ENCODE measurements at regions not wholly inside any gene's neighbourhood (a gene's known extent, or its start where the extent isn't known, plus 50 kb on each side); places are given as distances from the start of the nearest gene placed in this dataset.
"Not testable (repeated sequence)": the region's sequence is repeated elsewhere in the genome, so short reads cannot be mapped to it uniquely, and the experiment has no call there.

DNA sequence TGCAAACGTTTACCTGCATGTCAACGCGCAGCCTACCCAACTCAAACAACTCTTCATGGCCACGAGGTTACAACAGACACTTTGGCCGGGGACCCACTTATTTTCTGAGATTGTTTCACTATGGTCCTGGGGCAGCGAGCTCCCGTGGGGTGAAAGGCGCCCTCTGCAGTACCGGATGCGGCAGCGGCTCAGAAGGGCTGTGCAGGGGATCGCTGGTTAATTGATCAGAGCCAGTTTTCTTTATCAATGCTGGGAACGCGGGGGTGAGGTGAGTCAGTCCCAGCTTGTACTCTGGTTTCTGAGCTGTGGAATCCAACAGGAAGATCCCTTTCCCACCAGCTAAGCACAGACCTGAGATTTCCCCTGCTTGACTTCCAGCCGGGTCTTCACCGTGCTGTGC lies 366.5 kb upstream of the KLF6 start:
- H2AFZ ChIP-seq: no peak overlapping the region
- H3K4me1 ChIP-seq (ENCODE audit: insufficient read depth): no peaks in the 10 kb centered on the region
- no peaks in the 10 kb centered on the region for H3K9me3 ChIP-seq (ENCODE audit: low read depth)
- no peak overlapping the region for H3K27ac ChIP-seq
- H3K27me3 ChIP-seq: no peaks in the 10 kb centered on the region
- no peaks in the 10 kb centered on the region for H3K79me2 ChIP-seq
- H3K9me2 ChIP-seq (replicated peaks; ENCODE audit: insufficient read depth): no peaks in the 10 kb centered on the region
- 48% methylated on average over 16 of the region's 16 CpGs for WGBS (ENCODE audit: low lambda C conversion rate, missing lambda C conversion rate)
- no peaks in the 10 kb centered on the region for H4K20me1 ChIP-seq (ENCODE audit: insufficient read depth, poor library complexity, severe bottlenecking)
- DNase-seq (ENCODE audit: low spot score): peak; percentile 16
- TF ChIP-seq, protein P1, sequence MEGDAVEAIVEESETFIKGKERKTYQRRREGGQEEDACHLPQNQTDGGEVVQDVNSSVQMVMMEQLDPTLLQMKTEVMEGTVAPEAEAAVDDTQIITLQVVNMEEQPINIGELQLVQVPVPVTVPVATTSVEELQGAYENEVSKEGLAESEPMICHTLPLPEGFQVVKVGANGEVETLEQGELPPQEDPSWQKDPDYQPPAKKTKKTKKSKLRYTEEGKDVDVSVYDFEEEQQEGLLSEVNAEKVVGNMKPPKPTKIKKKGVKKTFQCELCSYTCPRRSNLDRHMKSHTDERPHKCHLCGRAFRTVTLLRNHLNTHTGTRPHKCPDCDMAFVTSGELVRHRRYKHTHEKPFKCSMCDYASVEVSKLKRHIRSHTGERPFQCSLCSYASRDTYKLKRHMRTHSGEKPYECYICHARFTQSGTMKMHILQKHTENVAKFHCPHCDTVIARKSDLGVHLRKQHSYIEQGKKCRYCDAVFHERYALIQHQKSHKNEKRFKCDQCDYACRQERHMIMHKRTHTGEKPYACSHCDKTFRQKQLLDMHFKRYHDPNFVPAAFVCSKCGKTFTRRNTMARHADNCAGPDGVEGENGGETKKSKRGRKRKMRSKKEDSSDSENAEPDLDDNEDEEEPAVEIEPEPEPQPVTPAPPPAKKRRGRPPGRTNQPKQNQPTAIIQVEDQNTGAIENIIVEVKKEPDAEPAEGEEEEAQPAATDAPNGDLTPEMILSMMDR (IDR thresholded peaks at IDR 0.05; ENCODE audit: poor library complexity): peak; percentile 13
- no peak for TF ChIP-seq EZH2 (IDR thresholded peaks at IDR 0.05; ENCODE audit: borderline replicate concordance)
- H3K36me3 ChIP-seq (replicated peaks; ENCODE audit: insufficient read depth, low read depth): no peaks in the 10 kb centered on the region
- no peak overlapping the region for H3K4me2 ChIP-seq
- H3K4me3 ChIP-seq: no peak overlapping the region

DNA sequence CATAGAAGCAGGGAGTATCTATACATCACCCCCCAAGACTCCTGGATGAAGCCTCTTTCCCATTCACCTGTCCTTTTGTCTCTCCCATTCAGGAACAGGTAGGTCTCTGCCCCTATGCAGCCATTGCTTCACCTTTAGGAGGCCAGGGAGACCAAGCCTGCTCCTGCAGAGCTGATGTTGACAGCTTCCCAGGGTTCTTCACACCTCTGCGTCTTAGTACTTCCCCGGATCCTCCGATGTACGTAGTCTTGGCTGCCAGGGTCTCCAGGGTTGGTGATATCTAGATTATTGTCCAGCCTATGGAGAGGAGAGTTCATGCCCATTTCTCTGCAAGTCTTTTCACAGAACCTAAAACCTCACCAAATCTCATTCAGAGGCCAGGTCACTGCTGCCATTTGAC lies 365.7 kb upstream of the KLF6 start:
- H3K79me2 ChIP-seq: no peaks in the 10 kb centered on the region
- no peaks in the 10 kb centered on the region for H3K36me3 ChIP-seq (replicated peaks; ENCODE audit: insufficient read depth, low read depth)
- no peak for DNase-seq (ENCODE audit: low spot score)
- no peak overlapping the region for H3K27ac ChIP-seq
- no peaks in the 10 kb centered on the region for H3K27me3 ChIP-seq
- TF ChIP-seq EZH2phosphoT487 (IDR thresholded peaks at IDR 0.05; ENCODE audit: low read depth, severe bottlenecking, unreplicated experiment): no peak
- no peak for TF ChIP-seq EZH2 (IDR thresholded peaks at IDR 0.05; ENCODE audit: borderline replicate concordance)
- TF ChIP-seq, protein P1 (IDR thresholded peaks at IDR 0.05; ENCODE audit: poor library complexity): no peak
- H3K4me3 ChIP-seq: no peak overlapping the region
- H2AFZ ChIP-seq: no peak overlapping the region
- no peaks in the 10 kb centered on the region for H3K9me2 ChIP-seq (replicated peaks; ENCODE audit: insufficient read depth)
- no peaks in the 10 kb centered on the region for H3K9me3 ChIP-seq (ENCODE audit: low read depth)
- no peaks in the 10 kb centered on the region for H3K4me1 ChIP-seq (ENCODE audit: insufficient read depth)
- H4K20me1 ChIP-seq (ENCODE audit: insufficient read depth, poor library complexity, severe bottlenecking): no peaks in the 10 kb centered on the region
- 86% methylated on average over 4 of the region's 4 CpGs for WGBS (ENCODE audit: low lambda C conversion rate, missing lambda C conversion rate)
- H3K4me2 ChIP-seq: no peak overlapping the region

DNA sequence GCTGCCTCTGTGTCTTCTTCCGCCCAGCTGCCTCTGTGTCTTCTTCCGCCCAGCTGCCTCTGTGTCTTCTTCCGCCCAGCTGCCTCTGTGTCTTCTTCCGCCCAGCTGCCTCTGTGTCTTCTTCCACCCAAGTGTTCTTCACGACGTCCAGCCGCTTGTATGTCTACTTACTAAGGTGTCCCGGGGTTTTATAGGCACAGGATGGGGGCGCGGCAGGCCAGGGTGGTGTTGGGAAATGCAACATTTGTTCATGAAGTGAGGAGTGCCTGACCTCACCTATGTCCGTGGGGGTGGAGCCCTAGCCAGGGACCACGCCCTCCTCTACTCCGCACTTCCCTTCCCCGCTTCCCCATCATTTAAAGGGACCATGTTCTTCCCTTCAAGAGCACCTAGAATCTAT lies 364.5 kb upstream of the KLF6 start:
- H3K4me1 ChIP-seq (ENCODE audit: insufficient read depth); H3K27me3 ChIP-seq; H3K9me3 ChIP-seq (ENCODE audit: low read depth); H3K36me3 ChIP-seq (replicated peaks; ENCODE audit: insufficient read depth, low read depth); DNase-seq (ENCODE audit: low spot score); H3K27ac ChIP-seq; H4K20me1 ChIP-seq (ENCODE audit: insufficient read depth, poor library complexity, severe bottlenecking); H3K4me3 ChIP-seq; H3K79me2 ChIP-seq; H3K4me2 ChIP-seq; H2AFZ ChIP-seq; H3K9me2 ChIP-seq (replicated peaks; ENCODE audit: insufficient read depth): not testable (repeated sequence)
- 93% methylated on average over 14 of the region's 14 CpGs for WGBS (ENCODE audit: low lambda C conversion rate, missing lambda C conversion rate)

DNA sequence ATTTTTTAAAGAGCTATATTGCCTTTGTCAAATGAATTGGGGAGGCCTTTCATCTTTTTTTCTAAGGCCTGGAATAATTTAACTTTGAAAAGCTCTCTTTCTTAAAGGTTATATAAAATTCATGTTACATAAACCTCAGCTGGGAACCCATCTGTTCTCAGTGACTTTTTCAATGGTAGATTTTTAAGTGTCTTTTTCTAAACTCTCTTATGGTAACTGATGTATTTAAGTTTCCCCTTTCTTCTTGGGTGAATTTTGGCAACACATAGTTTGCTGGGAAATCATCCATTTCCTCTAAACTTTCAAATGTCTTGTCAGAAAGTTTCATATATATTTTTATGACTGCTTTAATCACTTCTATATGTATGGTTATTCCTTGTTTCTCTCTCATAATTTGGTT lies 362.2 kb upstream of the KLF6 start:
- TF ChIP-seq, protein P1 (IDR thresholded peaks at IDR 0.05; ENCODE audit: poor library complexity): no peak
- TF ChIP-seq EZH2phosphoT487 (IDR thresholded peaks at IDR 0.05; ENCODE audit: low read depth, severe bottlenecking, unreplicated experiment) (no peak), EZH2 (IDR thresholded peaks at IDR 0.05; ENCODE audit: borderline replicate concordance) (no peak)
- DNase-seq (ENCODE audit: low spot score): no peak
- Histone ChIP-seq H3K36me3 (replicated peaks; ENCODE audit: insufficient read depth, low read depth) (no peaks in the 10 kb centered on the region), H3K79me2 (no peaks in the 10 kb centered on the region), H3K27me3 (no peaks in the 10 kb centered on the region), H3K9me2 (replicated peaks; ENCODE audit: insufficient read depth) (no peaks in the 10 kb centered on the region), H3K4me2 (no peak overlapping the region), H3K4me3 (no peak overlapping the region), H3K4me1 (ENCODE audit: insufficient read depth) (no peaks in the 10 kb centered on the region), H4K20me1 (ENCODE audit: insufficient read depth, poor library complexity, severe bottlenecking) (no peaks in the 10 kb centered on the region), H3K9me3 (ENCODE audit: low read depth) (no peaks in the 10 kb centered on the region), H3K27ac (no peak overlapping the region), H2AFZ (no peak overlapping the region)
